Peyer's patch (tissue), 4 donors: ENCODE measurements at regions not wholly inside any gene's neighbourhood (a gene's known extent, or its start where the extent isn't known, plus 50 kb on each side); places are given as distances from the start of the nearest gene placed in this dataset.

Source experiments
- POLR2A ChIP-seq, 2 donors: fragments of 450-650 bp; IDR thresholded peaks; one replicate each; pipeline ENCODE4 v1.5.1; 2017; ENCODE audit warnings: antibody characterized with exemption in 2 of 2, mild to moderate bottlenecking in 2 of 2, moderate library complexity in 2 of 2
- TF ChIP-seq, protein P1 (sequence below), 6 experiments: fragments of 450-650 bp in 4 of 6; fragments of 200-600 bp in 2 of 6; sonication (generic) in 1 of 6; IDR thresholded peaks; one replicate each; pipeline ENCODE4 v1.5.1; 2017 to 2019; ENCODE audit warnings: antibody characterized with exemption in 6 of 6, mild to moderate bottlenecking in 3 of 6, moderate library complexity in 1 of 6

DNA sequence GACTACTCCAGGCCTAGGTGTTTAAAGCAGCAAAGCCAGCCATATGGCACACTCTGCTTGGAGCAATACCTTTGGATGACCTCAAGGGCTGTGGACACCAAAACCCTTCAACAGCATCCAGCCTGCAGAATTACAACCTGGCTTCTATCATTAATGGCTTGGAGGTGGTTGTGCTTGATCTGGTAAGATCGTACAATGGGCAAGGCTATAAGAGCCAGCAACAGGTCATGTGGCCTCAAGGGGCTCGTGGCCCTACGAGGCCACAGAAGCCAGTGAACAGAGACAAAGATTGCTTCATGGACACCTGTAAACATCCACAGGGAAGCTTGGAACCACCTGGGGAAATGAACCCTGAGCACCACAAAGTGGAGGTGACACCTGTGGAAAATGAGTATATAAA, 657.3 kb downstream of the BCL11B start:
- TF ChIP-seq, protein P1, sequence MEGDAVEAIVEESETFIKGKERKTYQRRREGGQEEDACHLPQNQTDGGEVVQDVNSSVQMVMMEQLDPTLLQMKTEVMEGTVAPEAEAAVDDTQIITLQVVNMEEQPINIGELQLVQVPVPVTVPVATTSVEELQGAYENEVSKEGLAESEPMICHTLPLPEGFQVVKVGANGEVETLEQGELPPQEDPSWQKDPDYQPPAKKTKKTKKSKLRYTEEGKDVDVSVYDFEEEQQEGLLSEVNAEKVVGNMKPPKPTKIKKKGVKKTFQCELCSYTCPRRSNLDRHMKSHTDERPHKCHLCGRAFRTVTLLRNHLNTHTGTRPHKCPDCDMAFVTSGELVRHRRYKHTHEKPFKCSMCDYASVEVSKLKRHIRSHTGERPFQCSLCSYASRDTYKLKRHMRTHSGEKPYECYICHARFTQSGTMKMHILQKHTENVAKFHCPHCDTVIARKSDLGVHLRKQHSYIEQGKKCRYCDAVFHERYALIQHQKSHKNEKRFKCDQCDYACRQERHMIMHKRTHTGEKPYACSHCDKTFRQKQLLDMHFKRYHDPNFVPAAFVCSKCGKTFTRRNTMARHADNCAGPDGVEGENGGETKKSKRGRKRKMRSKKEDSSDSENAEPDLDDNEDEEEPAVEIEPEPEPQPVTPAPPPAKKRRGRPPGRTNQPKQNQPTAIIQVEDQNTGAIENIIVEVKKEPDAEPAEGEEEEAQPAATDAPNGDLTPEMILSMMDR (IDR thresholded peaks at IDR 0.05), result no peak
- TF ChIP-seq POLR2A (IDR thresholded peaks at IDR 0.05), result no peak
